Aorta (tissue), 5 donors: ENCODE measurements at regions not wholly inside any gene's neighbourhood (a gene's known extent, or its start where the extent isn't known, plus 50 kb on each side); places are given as distances from the start of the nearest gene placed in this dataset.
A peak's percentile ranks its signal among the peaks of the same experiment; 100 is the strongest.

Source experiments
- ATAC-seq: fragments of 200-7000 bp; cut with Tn5 transposase; one replicate; pipeline ENCODE4 v1.9.1; 2022; ENCODE audit warnings: moderate library complexity; ENCODE audit not compliant: low FRiP score
- DNase-seq, 2 donors: peaks; one replicate each; pipeline ENCODE4 v3.0.0-alpha.2; 2020
- H3K27ac ChIP-seq, 2 donors: one replicate each; pipeline ENCODE4 v1.5.1; 2013; ENCODE audit warnings: low read length in 2 of 2, mild to moderate bottlenecking in 2 of 2, moderate library complexity in 2 of 2, control low read depth in 1 of 2, inconsistent platforms in 1 of 2, low read depth in 1 of 2
- H3K27me3 ChIP-seq, 2 donors: one replicate each; pipeline ENCODE4 v1.6.1; 2013; ENCODE audit warnings: control low read depth in 1 of 2, low read length in 1 of 2, mild to moderate bottlenecking in 1 of 2, moderate library complexity in 1 of 2; ENCODE audit not compliant: insufficient read depth in 2 of 2, control insufficient read depth in 1 of 2
- H3K36me3 ChIP-seq, 2 donors: one replicate each; pipeline ENCODE4 v1.6.1; 2013; ENCODE audit warnings: control low read depth in 1 of 2, low read length in 1 of 2, mild to moderate bottlenecking in 1 of 2; ENCODE audit not compliant: insufficient read depth in 2 of 2, control insufficient read depth in 1 of 2
- H3K4me1 ChIP-seq, 2 donors: one replicate each; pipeline ENCODE4 v1.6.1; 2013; ENCODE audit warnings: low read length in 2 of 2, control low read depth in 1 of 2, mild to moderate bottlenecking in 1 of 2, moderate library complexity in 1 of 2; ENCODE audit not compliant: insufficient read depth in 2 of 2, control insufficient read depth in 1 of 2
- H3K4me3 ChIP-seq, 2 donors: one replicate each; pipeline ENCODE4 v1.5.1; 2013; ENCODE audit warnings: low read length in 2 of 2, control low read depth in 1 of 2, mild to moderate bottlenecking in 1 of 2
- H3K9me3 ChIP-seq: one replicate; pipeline ENCODE4 v1.6.1; 2013; ENCODE audit warnings: mild to moderate bottlenecking, low read length; ENCODE audit not compliant: control insufficient read depth
- WGBS, 2 donors: extraction: QIAGEN DNeasy Blood & Tissue Kit; methylation state at CpG; one replicate each; pipeline ENCODE4 v1.1.7; 2013; 5-methylcytosine and 5-hydroxymethylcytosine counted together
- intact Hi-C, 2 donors: fragments of 100-400 bp; cut with DNase I; formaldehyde crosslinking; loops; one replicate each; pipeline versions ENCODE4 v1.14.2 to v1.15.0; 2022
- donor health status: healthy with polysubstance abuse.
- donor health status: Bipolar disorder and iron deficiency.
- donor health status: DM: no; HTN: no; CAD: no.
- donor health status: DM: no; HTN: no; CAD: no.
- donor health status: DM: yes; HTN: yes; CAD: no.

DNA sequence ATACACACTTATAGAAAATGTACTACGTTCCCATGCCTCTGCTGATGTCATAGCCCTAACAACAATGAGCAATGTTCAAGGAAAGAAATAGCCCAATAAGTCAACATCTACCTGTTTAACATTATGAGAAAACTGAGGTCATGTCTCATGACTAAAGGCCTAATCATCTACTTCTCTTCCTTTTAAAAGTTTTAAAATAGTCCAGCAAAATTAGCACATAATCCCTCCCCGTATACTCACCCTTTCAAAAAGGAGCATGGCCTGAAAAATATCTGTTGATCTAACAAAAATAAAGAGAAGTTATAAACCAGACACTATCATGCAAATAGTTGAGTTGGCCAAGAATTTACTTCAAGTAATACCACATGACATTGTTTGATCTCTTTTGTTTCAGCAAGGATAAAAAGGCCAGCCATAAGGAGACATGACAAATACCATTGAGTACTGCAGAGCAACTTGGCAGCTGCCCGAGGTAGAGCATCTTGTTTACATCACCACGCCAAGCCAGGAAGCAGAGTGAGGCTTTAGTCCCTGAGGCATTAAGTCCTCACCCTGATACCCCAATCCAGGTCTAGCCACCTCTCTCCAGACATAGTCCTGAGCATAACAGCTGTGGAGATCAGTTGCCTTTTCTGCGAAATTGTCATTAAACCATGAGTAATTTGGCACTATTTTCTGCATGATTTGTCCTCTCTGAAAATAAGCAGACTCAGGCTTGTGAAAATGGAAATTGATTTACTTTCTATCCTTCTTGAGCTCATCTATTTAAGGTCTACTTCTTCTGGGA lies 137.4 kb upstream of the ETAA1 start:
- ATAC-seq = peak; percentile 60
- Histone ChIP-seq H3K36me3 (no peaks in the 10 kb centered on the region), H3K4me1 (peaks cover 0 to 3% of the 10 kb centered on the region in 2 donors), H3K27me3 (no peaks in the 10 kb centered on the region), H3K4me3 (peak overlapping the region in 1 of 2 donors; percentile 66), H3K9me3 (no peaks in the 10 kb centered on the region), H3K27ac (peak overlapping the region; percentile 38 to 99)
- WGBS, 2 donors = 6 to 11% methylated on average over 5 of the region's 5 CpGs
- intact Hi-C loops = loop anchor here (5.0 to 10.0 kb wide), 3 partner anchors 58 to 135 kb away; partner anchors contain the start of gene ETAA1 (in 1 of the 2)
- peak; percentile 56 to 66 for DNase-seq

- Histone ChIP-seq H3K9me3 (no peaks in the 10 kb centered on the region), H3K27ac (peak overlapping the region; percentile 92), H3K4me1 (peaks cover 0 to 3% of the 10 kb centered on the region in 2 donors), H3K4me3 (peak overlapping the region in 1 of 2 donors; percentile 66), H3K36me3 (no peaks in the 10 kb centered on the region), H3K27me3 (no peaks in the 10 kb centered on the region)
- DNase-seq (peak; percentile 89 to 91), ATAC-seq (peak; percentile 91)
- 5% methylated on average over 16 of the region's 16 CpGs for WGBS, 2 donors
- intact Hi-C loops = loop anchor here in 1 of 2 donors (5.0 kb wide), 1 partner anchor 127 kb away; no protein-coding TSS in a partner anchor
Observed at GRCh38 chr2:67260343-67261277, 136.5 kb upstream of the ETAA1 start.

DNA sequence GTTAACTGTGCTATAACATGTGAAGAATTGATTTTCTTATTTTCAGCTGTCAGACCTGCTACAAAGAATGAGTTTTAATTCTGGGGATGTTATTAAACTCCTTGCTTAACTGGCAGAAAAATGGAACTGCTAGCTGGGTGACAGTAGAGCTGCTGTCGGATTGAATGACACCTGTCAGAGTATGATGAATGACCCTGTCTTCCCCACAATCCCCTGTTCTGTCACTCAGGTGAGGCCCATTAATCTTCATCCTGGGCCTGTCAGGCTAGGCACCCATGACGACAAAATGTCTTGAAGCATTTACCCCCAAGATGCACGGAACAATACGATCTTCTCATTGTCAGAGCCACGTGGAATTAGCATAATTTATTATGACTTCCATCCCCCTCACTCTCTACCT lies 129.9 kb upstream of the ETAA1 start:
- no peak for DNase-seq
- intact Hi-C loops = no loop called here
- Histone ChIP-seq H3K27me3 (no peaks in the 10 kb centered on the region), H3K4me1 (no peaks in the 10 kb centered on the region), H3K36me3 (no peaks in the 10 kb centered on the region), H3K4me3 (no peak overlapping the region), H3K9me3 (no peaks in the 10 kb centered on the region), H3K27ac (no peak overlapping the region)
- no peak for ATAC-seq
- WGBS, 2 donors = 95 to 99% methylated on average over 5 of the region's 5 CpGs

DNA sequence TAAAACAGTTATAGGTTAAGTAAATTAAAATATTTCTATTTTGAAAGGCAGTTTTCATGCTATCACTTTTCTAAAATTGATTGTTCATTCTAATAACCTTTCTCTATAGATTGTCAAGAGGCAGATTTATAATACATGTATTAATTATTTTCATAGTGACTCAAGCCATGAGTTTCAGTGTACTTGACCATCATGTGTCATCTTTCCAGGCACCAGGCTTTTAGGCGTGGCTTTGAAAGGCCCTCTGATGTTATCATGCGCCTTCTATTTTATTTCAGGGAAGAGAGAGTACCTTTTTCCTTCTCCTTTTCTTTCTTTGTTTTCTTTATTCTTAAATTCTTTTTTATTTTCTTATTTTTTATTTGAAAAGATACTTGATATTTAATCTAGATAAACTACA lies 128.3 kb upstream of the ETAA1 start:
- Histone ChIP-seq H3K27me3 (no peaks in the 10 kb centered on the region), H3K9me3 (no peaks in the 10 kb centered on the region), H3K36me3 (no peaks in the 10 kb centered on the region), H3K27ac (no peak overlapping the region), H3K4me1 (no peaks in the 10 kb centered on the region), H3K4me3 (no peak overlapping the region)
- DNase-seq (no peak), ATAC-seq (no peak)
- intact Hi-C loops = no loop called here
- WGBS, 2 donors = 95% methylated on average over 2 of the region's 2 CpGs

- H3K36me3 ChIP-seq = no peaks in the 10 kb centered on the region
- no peaks in the 10 kb centered on the region for H3K27me3 ChIP-seq
- peaks cover 0 to 5% of the 10 kb centered on the region in 2 donors for H3K4me1 ChIP-seq
- no peak overlapping the region for H3K4me3 ChIP-seq
- H3K27ac ChIP-seq = no peak overlapping the region
- ATAC-seq = no peak
- no peaks in the 10 kb centered on the region for H3K9me3 ChIP-seq
- intact Hi-C loops = no loop called here
- no peak for DNase-seq
- 88 to 91% methylated on average over 4 of the region's 4 CpGs for WGBS, 2 donors
Observed at GRCh38 chr2:67272195-67272594, 124.9 kb upstream of the ETAA1 start.

DNA sequence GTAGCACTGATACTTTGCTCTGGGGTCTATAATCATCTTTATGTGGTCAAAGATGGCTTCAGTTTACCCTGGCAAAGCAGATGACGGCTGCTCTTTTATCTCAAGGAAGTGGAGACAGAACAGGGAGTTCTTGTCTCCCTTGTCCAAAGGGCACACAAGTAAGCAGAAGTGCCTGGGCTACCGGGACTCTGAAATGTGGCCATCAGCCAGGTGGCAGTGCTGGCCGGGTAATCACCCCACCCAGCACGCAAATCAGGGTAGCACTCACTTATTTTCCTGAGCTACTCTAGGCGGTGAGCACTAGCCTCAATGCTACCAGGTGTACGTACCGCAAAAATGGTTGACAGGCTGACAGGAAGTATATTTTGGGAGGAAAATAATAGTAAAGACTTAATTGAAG lies 119.7 kb upstream of the ETAA1 start:
- H3K4me3 ChIP-seq = no peak overlapping the region
- WGBS, 2 donors = 78 to 84% methylated on average over 7 of the region's 7 CpGs
- no peaks in the 10 kb centered on the region for H3K9me3 ChIP-seq
- ATAC-seq (no peak), DNase-seq (no peak)
- intact Hi-C loops = no loop called here
- H3K4me1 ChIP-seq = peaks cover 0 to 5% of the 10 kb centered on the region in 2 donors
- H3K36me3 ChIP-seq = no peaks in the 10 kb centered on the region
- no peaks in the 10 kb centered on the region for H3K27me3 ChIP-seq
- no peak overlapping the region for H3K27ac ChIP-seq

DNA sequence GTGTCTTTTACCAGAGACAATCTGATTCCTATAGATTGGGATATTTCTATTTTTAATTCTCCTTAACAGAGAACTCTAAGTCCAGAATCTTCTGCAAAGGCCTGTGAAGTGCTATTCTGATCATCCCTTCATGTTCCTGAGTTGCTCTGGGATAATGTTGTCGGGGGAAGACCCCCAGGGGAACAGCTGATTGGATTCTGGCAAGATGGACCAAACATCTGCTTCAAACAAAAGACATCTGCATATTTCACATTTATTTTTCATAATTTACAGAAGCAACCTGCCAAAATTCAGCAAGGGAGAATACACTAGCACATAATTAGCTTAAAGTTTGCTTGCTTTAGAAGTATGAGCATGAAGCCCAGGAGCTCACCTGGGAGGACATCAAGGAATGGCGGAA lies 116.0 kb upstream of the ETAA1 start:
- H3K27ac ChIP-seq = no peak overlapping the region
- H3K4me1 ChIP-seq = no peaks in the 10 kb centered on the region
- no peaks in the 10 kb centered on the region for H3K36me3 ChIP-seq
- H3K9me3 ChIP-seq = no peaks in the 10 kb centered on the region
- no peak for ATAC-seq
- intact Hi-C loops = no loop called here
- no peak overlapping the region for H3K4me3 ChIP-seq
- 95 to 97% methylated on average over 2 of the region's 2 CpGs for WGBS, 2 donors
- DNase-seq = no peak
- H3K27me3 ChIP-seq = no peaks in the 10 kb centered on the region

- no peaks in the 10 kb centered on the region for H3K9me3 ChIP-seq
- DNase-seq (no peak), ATAC-seq (no peak)
- H3K36me3 ChIP-seq = no peaks in the 10 kb centered on the region
- H3K27me3 ChIP-seq = no peaks in the 10 kb centered on the region
- no peak overlapping the region for H3K4me3 ChIP-seq
- intact Hi-C loops = no loop called here
- no peaks in the 10 kb centered on the region for H3K4me1 ChIP-seq
- no peak overlapping the region for H3K27ac ChIP-seq
Observed at GRCh38 chr2:67283641-67284040, 113.5 kb upstream of the ETAA1 start.
